Neuronal stem cell (in vitro differentiated cells): ENCODE measurements at regions not wholly inside any gene's neighbourhood (a gene's known extent, or its start where the extent isn't known, plus 50 kb on each side); places are given as distances from the start of the nearest gene placed in this dataset.
A peak's percentile ranks its signal among the peaks of the same experiment; 100 is the strongest.
"Not testable (repeated sequence)": the region's sequence is repeated elsewhere in the genome, so short reads cannot be mapped to it uniquely, and the experiment has no call there.

Experiments used
- DNase-seq: peaks from one replicate; pipeline ENCODE4 v3.0.0-alpha.2; 2013; ENCODE audit warnings: low spot score
- H2AFZ ChIP-seq: one replicate; pipeline ENCODE4 v1.6.1; 2013; ENCODE audit warnings: mild to moderate bottlenecking, low read length, inconsistent platforms
- H2AK5ac ChIP-seq: 2 replicates; pipeline ENCODE4 v1.6.1; 2013; ENCODE audit warnings: low read depth, mild to moderate bottlenecking, inconsistent platforms, low read length, moderate library complexity, mixed read lengths
- H2BK120ac ChIP-seq: 2 replicates; pipeline ENCODE4 v1.6.1; 2013; ENCODE audit warnings: low read depth, mild to moderate bottlenecking, inconsistent platforms, low read length, moderate library complexity, mixed read lengths
- H2BK12ac ChIP-seq: one replicate; pipeline ENCODE4 v1.6.1; 2013; ENCODE audit warnings: low read length, inconsistent platforms
- H2BK15ac ChIP-seq: 2 replicates; pipeline ENCODE4 v1.6.1; 2013; ENCODE audit warnings: mild to moderate bottlenecking, low read length, inconsistent platforms, mixed read lengths
- H2BK5ac ChIP-seq: one replicate; pipeline ENCODE4 v1.6.1; 2013; ENCODE audit warnings: inconsistent platforms, mild to moderate bottlenecking, low read length, moderate library complexity
- H3K14ac ChIP-seq: one replicate; pipeline ENCODE4 v1.6.1; 2013; ENCODE audit warnings: low read length, inconsistent platforms
- H3K18ac ChIP-seq: 2 replicates; pipeline ENCODE4 v1.6.1; 2013; ENCODE audit warnings: low read length, inconsistent platforms
- H3K23ac ChIP-seq: 2 replicates; pipeline ENCODE4 v1.6.1; 2013; ENCODE audit warnings: low read depth, mild to moderate bottlenecking, mixed read lengths, low read length, inconsistent platforms; ENCODE audit not compliant: poor library complexity
- H3K27ac ChIP-seq: replicated peaks from 3 replicates; pipeline ENCODE4 v1.5.1; 2013; ENCODE audit warnings: low read length, inconsistent platforms
- H3K27me3 ChIP-seq, 3 experiments: 2 replicates each; pipeline ENCODE4 v1.6.1; 2013; ENCODE audit warnings: low read length in 3 of 3, mild to moderate bottlenecking in 2 of 3, inconsistent platforms in 1 of 3, low read depth in 1 of 3, mixed read lengths in 1 of 3, moderate library complexity in 1 of 3; ENCODE audit not compliant: control insufficient read depth in 3 of 3, insufficient read depth in 3 of 3
- H3K36me3 ChIP-seq, 2 donors: replicated peaks in 1 of 2; 2 replicates each; pipeline ENCODE4 v1.6.1; 2013; ENCODE audit warnings: low read length in 2 of 2; ENCODE audit not compliant: control insufficient read depth in 2 of 2, insufficient read depth in 2 of 2
- H3K4ac ChIP-seq: 2 replicates; pipeline ENCODE4 v1.6.1; 2013; ENCODE audit warnings: inconsistent platforms, mild to moderate bottlenecking, low read length, moderate library complexity
- H3K4me1 ChIP-seq, 2 donors: 1 replicate in 1 of 2; 2 replicates in 1 of 2; pipeline ENCODE4 v1.6.1; 2013; ENCODE audit warnings: low read length in 2 of 2, low read depth in 1 of 2; ENCODE audit not compliant: control insufficient read depth in 2 of 2, insufficient read depth in 1 of 2
- H3K4me2 ChIP-seq: one replicate; pipeline ENCODE4 v1.6.1; 2013; ENCODE audit warnings: mild to moderate bottlenecking, low read length, inconsistent platforms; ENCODE audit not compliant: insufficient read depth, poor library complexity, severe bottlenecking
- H3K4me3 ChIP-seq, 2 donors: 2 replicates each; pipeline ENCODE4 v1.5.1; 2013; ENCODE audit warnings: low read length in 2 of 2, mild to moderate bottlenecking in 2 of 2, inconsistent platforms in 1 of 2, moderate library complexity in 1 of 2
- H3K79me1 ChIP-seq: one replicate; pipeline ENCODE4 v1.6.1; 2013; ENCODE audit warnings: low read depth, mild to moderate bottlenecking, inconsistent platforms, low read length, moderate library complexity
- H3K9ac ChIP-seq: one replicate; pipeline ENCODE4 v1.6.1; 2013; ENCODE audit warnings: mild to moderate bottlenecking, low read depth, low read length, inconsistent platforms; ENCODE audit not compliant: poor library complexity
- H3K9me3 ChIP-seq, 2 donors: replicated peaks in 1 of 2; 2 replicates each; pipeline versions ENCODE3 to v1.6.1; 2013; ENCODE audit warnings: low read length in 2 of 2, mild to moderate bottlenecking in 2 of 2, inconsistent platforms in 1 of 2, low read depth in 1 of 2, mixed read lengths in 1 of 2, moderate library complexity in 1 of 2; ENCODE audit not compliant: control insufficient read depth in 2 of 2, insufficient read depth in 1 of 2
- H4K8ac ChIP-seq: one replicate; pipeline ENCODE4 v1.6.1; 2013; ENCODE audit warnings: low read depth, mild to moderate bottlenecking, inconsistent platforms, low read length, moderate library complexity
- H4K91ac ChIP-seq: one replicate; pipeline ENCODE4 v1.6.1; 2013; ENCODE audit warnings: low read length, low read depth, mild to moderate bottlenecking, inconsistent platforms; ENCODE audit not compliant: poor library complexity
- WGBS, 2 donors: extraction: QIAGEN DNeasy Blood & Tissue Kit; methylation state at CpG; one replicate each; pipeline ENCODE4 v1.1.7; 2013; ENCODE audit warnings: missing lambda C conversion rate in 2 of 2, mixed read lengths in 1 of 2; ENCODE audit not compliant: insufficient read length in 2 of 2, insufficient replicate concordance in 1 of 2; ENCODE audit errors: extremely low coverage in 2 of 2; 5-methylcytosine and 5-hydroxymethylcytosine counted together

DNA sequence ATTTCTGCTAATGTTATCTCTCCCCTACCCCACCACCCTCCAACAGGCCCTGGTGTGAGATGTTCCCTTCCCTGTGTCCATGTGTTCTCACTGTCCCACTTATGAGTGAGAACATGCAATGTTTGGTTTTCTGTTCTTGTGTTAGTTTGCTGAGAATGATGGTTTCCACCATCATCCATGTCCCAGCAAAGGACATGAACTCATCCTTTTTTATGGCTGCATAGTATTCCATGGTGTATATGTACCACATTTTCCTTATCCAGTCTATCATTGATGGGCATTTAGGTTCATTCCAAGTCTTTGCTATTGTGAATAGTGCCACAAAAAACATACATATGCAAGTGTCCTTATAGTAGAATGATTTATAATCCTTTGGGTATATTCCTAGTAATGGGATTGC is 104.5 kb downstream of the ZNF33B start:
- peaks cover 0 to 17% of the 10 kb centered on the region in 2 donors for H3K9me3 ChIP-seq
- H3K79me1 ChIP-seq, H3K27me3 ChIP-seq, H2AK5ac ChIP-seq, H3K4me3 ChIP-seq, H3K27ac ChIP-seq, H3K23ac ChIP-seq, H3K4me2 ChIP-seq, H2BK15ac ChIP-seq, H2BK120ac ChIP-seq, H3K18ac ChIP-seq, H2BK5ac ChIP-seq, H3K14ac ChIP-seq, H3K36me3 ChIP-seq, H2BK12ac ChIP-seq, H4K91ac ChIP-seq, H2AFZ ChIP-seq, DNase-seq, H3K4me1 ChIP-seq, H3K9ac ChIP-seq, H4K8ac ChIP-seq, H3K4ac ChIP-seq: not testable (repeated sequence)

DNA sequence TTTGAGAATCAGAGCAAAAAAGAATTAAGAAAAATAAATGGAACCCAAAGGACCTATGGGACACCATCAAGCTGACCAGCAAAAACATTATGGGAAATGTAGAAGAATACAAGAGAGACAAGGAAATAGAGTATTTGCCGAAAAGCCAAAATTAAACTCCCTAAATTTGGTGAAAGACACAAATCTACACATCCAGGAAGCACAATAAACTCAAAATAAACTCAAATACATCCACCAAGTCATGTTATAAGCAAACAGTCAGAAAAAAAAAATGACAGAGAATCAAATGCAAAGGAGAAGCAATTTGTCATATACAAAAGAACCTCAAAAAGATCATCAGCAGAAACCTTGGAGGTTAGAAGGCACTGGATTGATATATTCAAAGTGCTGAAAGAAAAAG is 105.4 kb downstream of the ZNF33B start:
- H3K36me3 ChIP-seq: no peaks in the 10 kb centered on the region
- no peak overlapping the region for H3K23ac ChIP-seq
- no peak overlapping the region for H2AFZ ChIP-seq
- H3K4me3 ChIP-seq: no peak overlapping the region
- DNase-seq: no peak
- H2AK5ac ChIP-seq: no peak overlapping the region
- no peak overlapping the region for H3K9ac ChIP-seq
- H4K91ac ChIP-seq: no peak overlapping the region
- H4K8ac ChIP-seq: no peak overlapping the region
- H2BK120ac ChIP-seq: no peak overlapping the region
- no peaks in the 10 kb centered on the region for H3K79me1 ChIP-seq
- no peak overlapping the region for H3K4me2 ChIP-seq
- H3K27me3 ChIP-seq: no peaks in the 10 kb centered on the region
- H2BK5ac ChIP-seq: no peak overlapping the region
- H3K4me1 ChIP-seq: no peaks in the 10 kb centered on the region
- WGBS, 2 donors: no CpG with 5 or more reads among the region's 1 CpG
- no peak overlapping the region for H2BK15ac ChIP-seq
- H2BK12ac ChIP-seq: no peak overlapping the region
- peaks cover 0 to 17% of the 10 kb centered on the region in 2 donors for H3K9me3 ChIP-seq
- no peak overlapping the region for H3K27ac ChIP-seq
- H3K4ac ChIP-seq: no peak overlapping the region
- no peak overlapping the region for H3K14ac ChIP-seq
- no peak overlapping the region for H3K18ac ChIP-seq

DNA sequence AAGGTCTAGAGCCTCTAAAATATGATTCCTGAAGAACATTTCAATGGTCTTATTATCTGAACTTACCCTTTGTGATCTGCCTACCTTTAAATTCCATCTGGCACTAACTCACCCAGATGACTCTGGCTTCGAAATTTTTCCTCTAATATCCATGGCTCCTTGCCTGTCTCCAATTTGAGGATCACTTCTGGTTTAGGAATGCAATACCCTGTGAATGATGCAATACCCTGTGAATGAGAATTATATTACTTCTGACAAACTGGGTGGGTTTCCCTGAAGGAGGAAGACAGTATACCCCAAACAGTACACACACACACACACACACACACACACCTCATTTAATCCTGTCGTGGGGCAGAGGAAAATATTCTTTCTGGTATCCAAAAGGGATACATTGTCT is 115.3 kb downstream of the ZNF33B start:
- no peak overlapping the region for H3K14ac ChIP-seq
- H3K23ac ChIP-seq: no peak overlapping the region
- no CpG with 5 or more reads among the region's 2 CpGs for WGBS, 2 donors
- no peak overlapping the region for H3K4me2 ChIP-seq
- H3K27ac ChIP-seq: no peak overlapping the region
- peaks cover 24 to 59% of the 10 kb centered on the region in 2 donors for H3K36me3 ChIP-seq
- H3K4me1 ChIP-seq: no peaks in the 10 kb centered on the region
- no peak overlapping the region for H2BK120ac ChIP-seq
- no peak overlapping the region for H2BK15ac ChIP-seq
- H4K8ac ChIP-seq: no peak overlapping the region
- no peak overlapping the region for H2BK5ac ChIP-seq
- no peak overlapping the region for H2AFZ ChIP-seq
- H3K18ac ChIP-seq: no peak overlapping the region
- H3K9me3 ChIP-seq: peaks cover 25 to 70% of the 10 kb centered on the region in 2 donors
- H2AK5ac ChIP-seq: no peak overlapping the region
- no peak overlapping the region for H2BK12ac ChIP-seq
- no peak for DNase-seq
- H4K91ac ChIP-seq: no peak overlapping the region
- no peak overlapping the region for H3K9ac ChIP-seq
- H3K79me1 ChIP-seq: peaks cover 1% of the 10 kb centered on the region
- H3K27me3 ChIP-seq: no peaks in the 10 kb centered on the region
- no peak overlapping the region for H3K4ac ChIP-seq
- H3K4me3 ChIP-seq: no peak overlapping the region

DNA sequence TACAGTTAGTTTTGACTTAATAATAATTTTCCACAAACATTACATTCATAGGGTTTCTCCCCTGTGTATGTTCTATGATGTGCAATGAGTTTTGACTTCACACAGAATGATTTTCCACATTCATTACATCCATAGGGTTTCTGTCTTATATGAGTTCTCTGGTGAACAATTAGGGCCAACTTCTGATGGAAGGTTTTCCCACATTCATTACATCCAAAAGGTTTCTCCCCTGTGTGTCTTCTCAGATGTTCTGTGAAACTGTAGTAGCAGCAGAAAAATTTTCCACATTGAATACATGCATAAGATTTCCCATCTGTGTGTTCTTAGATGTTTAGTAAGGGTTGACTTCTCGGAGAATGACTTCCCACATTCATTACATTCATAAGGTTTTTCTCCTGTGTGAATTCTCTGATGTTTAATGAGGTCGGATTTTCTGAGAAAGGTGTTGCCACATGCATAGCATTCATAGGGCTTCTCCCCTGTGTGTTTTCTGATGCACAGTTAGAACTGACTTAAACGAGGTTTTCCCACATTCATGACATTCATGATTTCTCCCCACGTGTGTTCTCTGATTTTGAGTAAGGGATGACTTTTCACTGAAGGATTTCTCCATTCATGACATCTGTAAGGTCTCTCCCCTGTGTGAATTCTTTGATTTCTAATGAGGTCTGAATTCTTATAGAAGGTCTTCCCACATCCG is 118.5 kb downstream of the ZNF33B start:
- H3K36me3 ChIP-seq: peaks cover 23 to 58% of the 10 kb centered on the region in 2 donors
- WGBS, 2 donors: no CpG with 5 or more reads among the region's 5 CpGs

More for the DNA sequence above, 118.5 kb downstream of the ZNF33B start:
- H3K4me1 ChIP-seq: no peaks in the 10 kb centered on the region
- H2BK15ac ChIP-seq: no peak overlapping the region
- H3K4ac ChIP-seq: no peak overlapping the region
- no peak overlapping the region for H2AFZ ChIP-seq
- no peak overlapping the region for H2BK5ac ChIP-seq
- peaks cover 1% of the 10 kb centered on the region for H3K79me1 ChIP-seq
- no peak overlapping the region for H4K91ac ChIP-seq
- H3K23ac ChIP-seq: no peak overlapping the region
- H3K4me3 ChIP-seq: no peak overlapping the region
- no peak overlapping the region for H2BK12ac ChIP-seq
- H4K8ac ChIP-seq: no peak overlapping the region
- no peak overlapping the region for H2AK5ac ChIP-seq
- no peak for DNase-seq
- peak overlapping the region; percentile 11 for H3K4me2 ChIP-seq
- no peak overlapping the region for H3K18ac ChIP-seq
- no peak overlapping the region for H2BK120ac ChIP-seq
- H3K9ac ChIP-seq: no peak overlapping the region
- H3K27me3 ChIP-seq: no peaks in the 10 kb centered on the region
- peaks cover 28 to 92% of the 10 kb centered on the region in 2 donors for H3K9me3 ChIP-seq
- H3K27ac ChIP-seq: no peak overlapping the region
- no peak overlapping the region for H3K14ac ChIP-seq
